ENCODE measurements at regions not wholly inside any gene's neighbourhood (a gene's known extent, or its start where the extent isn't known, plus 50 kb on each side); places are given as distances from the start of the nearest gene placed in this dataset.

GRCh38 chr19:28934631-28935030, 278.3 kb downstream of the UQCRFS1 start:
- Histone ChIP-seq H3K27me3 (no peaks in the 10 kb centered on the region), H3K36me3 (no peaks in the 10 kb centered on the region), H3K9me3 (no peaks in the 10 kb centered on the region), H3K4me1 (ENCODE audit: insufficient read depth) (no peaks in the 10 kb centered on the region), H3K27ac (no peak overlapping the region), H3K4me3 (no peak overlapping the region)
- DNase-seq, result no peak
- intact Hi-C loops (cut with DNase I), result no loop called here
- TF ChIP-seq CTCF (IDR thresholded peaks at IDR 0.05) (no peak), POLR2A (IDR thresholded peaks at IDR 0.05) (no peak), EP300 (IDR thresholded peaks at IDR 0.05) (no peak)

- no peaks in the 10 kb centered on the region for H3K27me3 ChIP-seq
- no peak for DNase-seq
- TF ChIP-seq CTCF (IDR thresholded peaks at IDR 0.05) (no peak), POLR2A (IDR thresholded peaks at IDR 0.05) (no peak), EP300 (IDR thresholded peaks at IDR 0.05) (no peak)
- no peaks in the 10 kb centered on the region for H3K9me3 ChIP-seq
- no peak overlapping the region for H3K27ac ChIP-seq
- H3K4me1 ChIP-seq (ENCODE audit: insufficient read depth), result no peaks in the 10 kb centered on the region
- WGBS, 3 donors, result 67 to 81% (median 73%) methylated on average over 4 of the region's 4 CpGs
- H3K4me3 ChIP-seq, result no peak overlapping the region
- H3K36me3 ChIP-seq, result no peaks in the 10 kb centered on the region
- intact Hi-C loops (cut with DNase I), result no loop called here
These were observed 279.9 kb downstream of the UQCRFS1 start for GRCh38 chr19:28933039-28933438.

GRCh38 chr19:28932446-28932845, 280.5 kb downstream of the UQCRFS1 start:
- Histone ChIP-seq H3K27me3 (no peaks in the 10 kb centered on the region), H3K27ac (no peak overlapping the region), H3K9me3 (no peaks in the 10 kb centered on the region), H3K36me3 (no peaks in the 10 kb centered on the region), H3K4me3 (no peak overlapping the region), H3K4me1 (ENCODE audit: insufficient read depth) (no peaks in the 10 kb centered on the region)
- no peak for DNase-seq
- WGBS, 3 donors, result 60 to 79% (median 62%) methylated on average over 3 of the region's 3 CpGs
- TF ChIP-seq EP300 (IDR thresholded peaks at IDR 0.05) (no peak), CTCF (IDR thresholded peaks at IDR 0.05) (no peak), POLR2A (IDR thresholded peaks at IDR 0.05) (no peak)
- intact Hi-C loops (cut with DNase I), result no loop called here

GRCh38 chr19:28929006-28929405, 283.9 kb downstream of the UQCRFS1 start:
- no peak for DNase-seq
- no peaks in the 10 kb centered on the region for H3K27me3 ChIP-seq
- no peaks in the 10 kb centered on the region for H3K36me3 ChIP-seq
- no peak overlapping the region for H3K4me3 ChIP-seq
- WGBS, 3 donors, result 71 to 78% (median 74%) methylated on average over 3 of the region's 3 CpGs
- TF ChIP-seq EP300 (IDR thresholded peaks at IDR 0.05), result no peak
- TF ChIP-seq POLR2A (IDR thresholded peaks at IDR 0.05), result no peak
- TF ChIP-seq CTCF (IDR thresholded peaks at IDR 0.05), result no peak
- H3K27ac ChIP-seq, result no peak overlapping the region
- no peaks in the 10 kb centered on the region for H3K9me3 ChIP-seq
- intact Hi-C loops (cut with DNase I), result no loop called here
- H3K4me1 ChIP-seq (ENCODE audit: insufficient read depth), result no peaks in the 10 kb centered on the region

GRCh38 chr19:28927456-28927855, 285.5 kb downstream of the UQCRFS1 start:
- intact Hi-C loops (cut with DNase I), result no loop called here
- H3K4me3 ChIP-seq, result no peak overlapping the region
- no peaks in the 10 kb centered on the region for H3K36me3 ChIP-seq
- no peak for DNase-seq
- H3K27me3 ChIP-seq, result no peaks in the 10 kb centered on the region
- no peak overlapping the region for H3K27ac ChIP-seq
- H3K9me3 ChIP-seq, result no peaks in the 10 kb centered on the region
- no peak for TF ChIP-seq EP300 (IDR thresholded peaks at IDR 0.05)
- TF ChIP-seq CTCF (IDR thresholded peaks at IDR 0.05), result no peak
- TF ChIP-seq POLR2A (IDR thresholded peaks at IDR 0.05), result no peak
- H3K4me1 ChIP-seq (ENCODE audit: insufficient read depth), result no peaks in the 10 kb centered on the region
- WGBS, 3 donors, result 19 to 44% (median 34%) methylated on average over 4 of the region's 4 CpGs
